ENCODE measurements at regions not wholly inside any gene's neighbourhood (a gene's known extent, or its start where the extent isn't known, plus 50 kb on each side); places are given as distances from the start of the nearest gene placed in this dataset.
"Not testable (repeated sequence)": the region's sequence is repeated elsewhere in the genome, so short reads cannot be mapped to it uniquely, and the experiment has no call there.

GRCh38 chr2:239818086-239818485, 207.1 kb downstream of the NDUFA10 start:
- DNase-seq: no peak

DNA sequence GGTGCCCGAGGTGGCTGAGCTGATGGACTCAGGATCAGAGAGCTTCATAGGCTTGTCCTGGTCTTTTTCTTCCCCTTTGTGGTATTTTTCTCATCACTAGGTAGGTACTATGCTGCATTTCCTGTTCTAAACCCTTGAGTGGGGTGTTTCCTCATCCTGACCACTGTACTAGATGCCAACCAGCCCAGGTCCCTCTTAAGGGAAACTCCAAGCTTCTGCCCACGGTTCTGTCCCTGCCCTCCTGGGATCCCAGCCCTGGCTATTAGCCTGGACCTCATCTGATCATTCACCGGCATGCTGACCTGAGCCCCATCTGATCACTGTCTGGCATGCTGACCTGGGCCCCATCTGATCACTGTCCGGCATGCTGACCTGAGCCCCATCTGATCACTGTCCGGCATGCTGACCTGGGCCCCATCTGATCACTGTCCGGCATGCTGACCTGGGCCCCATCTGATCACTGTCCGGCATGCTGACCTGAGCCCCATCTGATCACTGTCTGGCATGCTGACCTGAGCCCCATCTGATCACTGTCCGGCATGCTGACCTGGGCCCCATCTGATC, 207.6 kb downstream of the NDUFA10 start:
- not testable (repeated sequence) for DNase-seq

GRCh38 chr2:239816576-239817467, 208.3 kb downstream of the NDUFA10 start:
- DNase-seq: no peak

DNA sequence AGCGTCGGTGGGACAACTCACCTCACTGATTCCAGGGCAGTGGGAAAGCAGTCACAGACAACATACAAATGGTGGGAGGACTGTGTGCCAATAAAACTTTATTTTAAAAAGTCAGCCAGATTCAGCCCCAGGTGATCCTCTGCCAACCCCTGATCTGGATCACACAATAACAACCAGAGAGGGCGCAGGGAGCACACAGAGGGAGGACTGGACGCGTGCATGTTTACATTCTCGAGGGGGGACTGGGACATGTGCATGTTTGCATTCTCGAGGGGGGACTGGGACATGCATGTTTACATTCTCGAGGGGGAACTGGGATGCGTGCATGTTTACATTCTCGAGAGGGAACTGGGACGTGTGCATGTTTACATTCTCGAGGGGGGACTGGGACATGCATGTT, 209.5 kb downstream of the NDUFA10 start:
- no peak for DNase-seq

GRCh38 chr2:239814861-239815601, 210.1 kb downstream of the NDUFA10 start:
- DNase-seq: peak; percentile 3

- peak; percentile 45 for DNase-seq
These were observed 210.9 kb downstream of the NDUFA10 start for GRCh38 chr2:239814116-239814860.

- DNase-seq: peak; percentile 60
These were observed 211.7 kb downstream of the NDUFA10 start for GRCh38 chr2:239813261-239814115.

GRCh38 chr2:239811806-239812560, 213.2 kb downstream of the NDUFA10 start:
- DNase-seq: no peak

DNA sequence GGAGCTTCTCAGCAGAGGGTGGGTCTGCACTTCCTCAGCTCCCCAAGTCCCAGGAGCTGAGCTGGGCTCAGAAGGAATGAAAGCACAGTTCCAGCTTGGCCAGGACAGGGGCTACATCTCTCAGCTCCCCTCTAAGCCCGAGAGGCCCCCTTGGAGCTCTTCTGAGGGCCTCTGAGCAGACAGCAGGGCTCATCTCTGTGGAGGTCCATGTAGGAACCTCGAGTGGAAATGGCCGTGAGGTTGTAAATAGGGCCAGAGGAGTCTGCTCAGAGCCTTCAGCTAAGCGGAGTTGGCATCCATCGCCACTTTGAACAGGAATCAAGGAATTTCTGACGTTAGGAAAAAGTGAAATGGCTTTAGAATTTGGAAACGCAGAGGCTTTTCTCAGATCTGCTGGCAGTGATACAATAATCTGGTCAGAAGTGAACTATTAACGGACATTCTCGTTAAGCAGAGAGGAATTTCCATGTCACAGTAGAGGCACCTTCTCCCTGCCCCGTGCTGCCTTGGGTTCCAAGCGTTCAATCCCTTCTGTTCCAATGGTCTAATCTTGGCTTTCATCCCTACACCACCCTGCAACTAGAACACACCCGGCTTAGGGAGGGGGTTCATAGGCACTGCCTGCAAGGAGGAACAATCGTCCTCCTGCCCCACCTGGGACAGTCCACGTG, 213.9 kb downstream of the NDUFA10 start:
- no peak for DNase-seq

DNA sequence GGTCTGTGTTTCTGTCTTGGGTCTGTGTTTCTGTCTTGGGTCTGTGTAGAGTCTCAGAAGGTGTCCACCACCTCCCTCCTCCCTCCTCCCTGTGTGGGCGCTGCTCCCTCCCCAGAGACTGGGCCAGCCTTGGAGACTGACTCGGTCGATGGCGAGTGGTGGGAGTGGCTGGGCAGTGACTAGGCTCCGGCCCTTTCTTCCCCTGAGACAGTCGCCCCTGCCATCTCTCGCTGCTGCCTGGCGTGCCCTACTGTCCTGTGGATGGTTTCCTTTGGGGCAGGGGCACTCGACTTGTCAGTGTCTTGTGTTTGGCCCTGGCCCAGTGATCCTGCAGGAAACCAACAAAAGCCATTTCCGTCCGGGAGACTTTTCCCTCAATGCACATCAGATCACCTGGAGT, 215.8 kb downstream of the NDUFA10 start:
- no peak for DNase-seq

DNA sequence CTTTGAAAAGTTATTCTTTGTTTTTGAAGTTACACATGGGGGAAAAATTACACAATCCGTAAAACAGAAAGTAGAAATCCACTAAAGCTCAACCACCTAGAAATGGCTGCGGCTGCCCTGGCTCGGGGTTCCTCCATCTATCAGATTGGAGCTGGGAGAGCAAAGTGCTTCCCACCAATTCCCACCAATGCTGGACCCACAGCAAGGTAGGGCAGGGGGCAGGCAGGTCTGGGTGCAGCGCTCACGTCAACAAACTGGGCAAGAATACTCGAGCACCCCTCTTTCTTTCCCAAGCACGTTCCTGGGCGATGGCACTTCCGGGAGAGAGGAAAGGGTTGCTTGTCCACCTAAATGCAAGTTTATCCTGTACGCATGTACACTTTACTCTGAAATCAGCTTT, 217.6 kb downstream of the NDUFA10 start:
- no peak for DNase-seq

- DNase-seq: no peak
These were observed 218.2 kb downstream of the NDUFA10 start for GRCh38 chr2:239806758-239807434.

- DNase-seq: no peak
These were observed 218.9 kb downstream of the NDUFA10 start for GRCh38 chr2:239806276-239806675.

GRCh38 chr2:239805414-239805813, 219.7 kb downstream of the NDUFA10 start:
- DNase-seq: no peak

GRCh38 chr2:239805043-239805329, 220.2 kb downstream of the NDUFA10 start:
- DNase-seq: no peak

DNA sequence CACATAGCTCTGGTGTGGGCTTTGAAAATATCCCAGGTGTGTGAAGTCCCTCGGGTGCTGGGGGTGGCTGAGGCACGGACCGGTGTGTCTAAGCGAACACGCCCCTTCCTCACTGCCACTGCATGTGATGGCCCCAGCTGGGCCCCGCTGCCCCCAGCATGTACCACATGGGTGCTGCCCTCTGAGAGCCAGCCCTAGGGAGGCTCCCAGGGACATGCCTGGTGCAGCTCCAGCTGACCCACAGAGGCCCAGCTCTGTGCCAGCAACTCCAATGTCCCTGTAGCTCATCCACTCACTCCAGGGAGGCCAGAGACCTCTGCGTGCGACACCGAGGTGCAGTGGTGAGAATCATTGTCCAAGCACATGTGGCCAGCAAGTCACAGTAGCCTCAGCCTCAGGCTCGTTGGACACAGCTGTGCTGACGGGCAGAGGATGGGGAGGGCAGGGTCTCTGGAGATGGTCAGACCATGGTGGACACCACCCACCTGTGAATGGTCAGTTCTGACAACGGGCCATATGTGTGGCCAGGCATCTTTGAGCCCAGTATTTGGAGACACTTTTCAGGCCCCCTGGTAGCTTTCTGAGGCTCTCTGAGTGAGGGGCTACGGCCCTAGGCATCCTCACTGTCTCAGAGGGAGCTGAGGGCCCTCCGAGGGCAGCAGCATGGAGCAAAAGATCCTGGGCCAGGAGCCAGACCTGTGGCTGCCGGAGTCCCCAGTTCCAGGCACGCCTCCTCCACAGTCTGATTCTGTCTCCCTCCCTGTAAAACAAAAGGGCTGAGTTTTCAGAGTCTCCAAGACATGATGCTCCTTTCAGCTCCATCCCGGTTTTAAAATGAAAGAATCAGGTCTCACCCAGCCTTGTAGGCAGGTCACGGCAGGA, 220.7 kb downstream of the NDUFA10 start:
- no peak for DNase-seq

DNA sequence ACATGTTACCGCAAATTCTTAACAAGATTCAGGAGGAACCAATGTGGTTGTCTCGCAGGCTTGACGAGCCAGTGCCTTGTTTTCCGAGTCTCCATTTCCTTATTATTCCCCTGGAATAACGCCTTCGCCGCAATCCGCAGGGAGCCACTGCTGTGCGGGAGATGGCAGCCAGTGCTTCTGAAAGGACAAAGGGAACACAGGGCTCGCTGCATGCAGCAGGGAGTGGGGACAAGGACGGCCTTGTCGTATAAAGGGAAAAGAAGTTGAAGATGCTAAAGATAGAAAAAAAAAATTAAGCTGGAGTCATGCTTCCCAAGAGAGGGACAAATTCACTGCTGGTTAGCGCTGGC, 221.4 kb downstream of the NDUFA10 start:
- no peak for DNase-seq

- no peak for DNase-seq
These were observed 221.9 kb downstream of the NDUFA10 start for GRCh38 chr2:239803102-239803765.

Measured in dermis blood vessel endothelial cell (primary cell).